GM12875 (cell line): ENCODE measurements at regions not wholly inside any gene's neighbourhood (a gene's known extent, or its start where the extent isn't known, plus 50 kb on each side); places are given as distances from the start of the nearest gene placed in this dataset.

ENCODE experiments used
- H3K4me3 ChIP-seq: one replicate; pipeline ENCODE4 v1.5.1; 2011; ENCODE audit warnings: low read depth, low read length, control low read depth
- TF ChIP-seq, protein P1 (sequence below): IDR thresholded peaks from 2 replicates; pipeline ENCODE4 v1.5.1; 2011; ENCODE audit warnings: low read depth, mild to moderate bottlenecking, control low read depth, inconsistent platforms, low read length, moderate library complexity, borderline replicate concordance; ENCODE audit not compliant: insufficient read depth

GRCh38 chr3:137199678-137200077 is 241.9 kb downstream of the IL20RB start:
- H3K4me3 ChIP-seq, result no peak overlapping the region
- TF ChIP-seq, protein P1, sequence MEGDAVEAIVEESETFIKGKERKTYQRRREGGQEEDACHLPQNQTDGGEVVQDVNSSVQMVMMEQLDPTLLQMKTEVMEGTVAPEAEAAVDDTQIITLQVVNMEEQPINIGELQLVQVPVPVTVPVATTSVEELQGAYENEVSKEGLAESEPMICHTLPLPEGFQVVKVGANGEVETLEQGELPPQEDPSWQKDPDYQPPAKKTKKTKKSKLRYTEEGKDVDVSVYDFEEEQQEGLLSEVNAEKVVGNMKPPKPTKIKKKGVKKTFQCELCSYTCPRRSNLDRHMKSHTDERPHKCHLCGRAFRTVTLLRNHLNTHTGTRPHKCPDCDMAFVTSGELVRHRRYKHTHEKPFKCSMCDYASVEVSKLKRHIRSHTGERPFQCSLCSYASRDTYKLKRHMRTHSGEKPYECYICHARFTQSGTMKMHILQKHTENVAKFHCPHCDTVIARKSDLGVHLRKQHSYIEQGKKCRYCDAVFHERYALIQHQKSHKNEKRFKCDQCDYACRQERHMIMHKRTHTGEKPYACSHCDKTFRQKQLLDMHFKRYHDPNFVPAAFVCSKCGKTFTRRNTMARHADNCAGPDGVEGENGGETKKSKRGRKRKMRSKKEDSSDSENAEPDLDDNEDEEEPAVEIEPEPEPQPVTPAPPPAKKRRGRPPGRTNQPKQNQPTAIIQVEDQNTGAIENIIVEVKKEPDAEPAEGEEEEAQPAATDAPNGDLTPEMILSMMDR, result no peak

GRCh38 chr3:137201066-137201465 is 243.3 kb downstream of the IL20RB start:
- TF ChIP-seq, protein P1, result no peak

GRCh38 chr3:137202941-137203340 is 245.2 kb downstream of the IL20RB start:
- H3K4me3 ChIP-seq, result no peak overlapping the region
- TF ChIP-seq, protein P1, result no peak

More at GRCh38 chr3:137201066-137201465, 243.3 kb downstream of the IL20RB start:
- H3K4me3 ChIP-seq, result no peak overlapping the region

- TF ChIP-seq, protein P1, result no peak
- H3K4me3 ChIP-seq, result no peak overlapping the region
Measured at GRCh38 chr3:137204409-137204808, 246.6 kb downstream of the IL20RB start.

GRCh38 chr3:137205394-137206045 is 247.7 kb downstream of the IL20RB start:
- no peak overlapping the region for H3K4me3 ChIP-seq
- TF ChIP-seq, protein P1, result no peak

- TF ChIP-seq, protein P1, result no peak
- H3K4me3 ChIP-seq, result no peak overlapping the region
Measured at GRCh38 chr3:137207616-137208015, 249.8 kb downstream of the IL20RB start.

- TF ChIP-seq, protein P1, result peak; percentile 49; the same call in 1 of the 2 replicates
- no peak overlapping the region for H3K4me3 ChIP-seq
Measured at GRCh38 chr3:137217733-137218132, 259.9 kb downstream of the IL20RB start.
